GM21737 (cell line): ENCODE measurements at regions not wholly inside any gene's neighbourhood (a gene's known extent, or its start where the extent isn't known, plus 50 kb on each side); places are given as distances from the start of the nearest gene placed in this dataset.
"Not testable (repeated sequence)": the region's sequence is repeated elsewhere in the genome, so short reads cannot be mapped to it uniquely, and the experiment has no call there.

ENCODE experiments used
- ATAC-seq: cut with Tn5 transposase; IDR thresholded peaks from one replicate; pipeline ENCODE4 v1.9.1; 2021; ENCODE audit warnings: mild to moderate bottlenecking, moderate library complexity; ENCODE audit not compliant: unreplicated experiment

DNA sequence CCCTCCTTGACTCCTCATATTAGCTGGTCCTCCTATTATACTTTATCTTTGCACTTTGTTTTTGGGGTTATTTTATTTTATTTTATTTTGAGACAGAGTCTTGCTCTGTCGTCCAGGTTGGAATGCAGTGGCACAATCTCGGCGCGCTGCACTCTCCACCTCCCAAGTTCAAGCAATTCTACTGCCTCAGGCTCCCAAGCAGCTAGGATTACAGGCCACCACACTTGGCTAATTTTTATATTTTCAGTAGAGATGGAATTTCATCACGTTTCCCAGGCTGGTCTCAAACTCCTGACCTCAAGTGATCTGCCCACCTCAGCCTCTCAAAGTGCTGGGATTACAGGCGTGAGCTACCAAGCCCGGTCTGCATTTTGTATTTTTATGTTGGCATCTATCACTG, 126.7 kb downstream of the FOXB1 start:
- no peak for ATAC-seq

DNA sequence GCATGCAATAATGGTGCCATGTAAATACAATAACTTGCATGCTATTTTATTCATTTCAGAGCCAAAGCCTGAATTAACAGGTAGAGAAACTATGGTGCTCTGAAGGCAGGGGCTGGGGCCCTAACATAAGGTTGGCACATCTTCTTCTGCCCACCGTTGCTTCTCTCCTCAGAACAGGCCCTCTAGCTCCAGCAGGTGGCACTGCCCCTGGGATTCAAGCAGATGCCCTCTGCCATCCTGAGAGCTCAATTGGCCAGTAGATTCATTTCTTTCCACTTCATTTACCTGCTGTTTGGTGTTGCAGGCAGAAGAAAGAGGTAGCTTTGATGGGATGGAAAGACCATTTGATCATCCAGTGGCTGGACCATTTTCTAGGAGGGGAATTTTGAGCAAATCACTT, 130.5 kb downstream of the FOXB1 start:
- no peak for ATAC-seq

DNA sequence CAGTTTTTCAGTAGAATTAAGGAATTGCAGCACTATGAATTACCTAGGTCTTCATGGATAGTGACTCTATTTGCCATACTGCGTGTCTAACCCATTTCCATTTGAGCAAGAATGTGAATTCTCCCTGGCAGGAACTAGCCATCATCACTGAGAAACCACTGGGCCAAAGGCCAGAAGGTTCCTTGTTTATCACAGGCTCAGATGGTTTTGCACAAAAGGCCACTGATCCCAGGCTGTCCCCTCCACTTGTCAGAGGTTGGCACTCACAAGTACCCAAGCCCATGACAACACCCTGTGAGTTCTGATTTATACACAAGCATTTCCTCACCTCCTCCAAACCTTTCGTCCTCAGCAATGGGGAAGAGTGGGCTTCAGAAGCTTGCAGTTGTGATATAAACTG, 131.8 kb downstream of the FOXB1 start:
- ATAC-seq, result no peak

DNA sequence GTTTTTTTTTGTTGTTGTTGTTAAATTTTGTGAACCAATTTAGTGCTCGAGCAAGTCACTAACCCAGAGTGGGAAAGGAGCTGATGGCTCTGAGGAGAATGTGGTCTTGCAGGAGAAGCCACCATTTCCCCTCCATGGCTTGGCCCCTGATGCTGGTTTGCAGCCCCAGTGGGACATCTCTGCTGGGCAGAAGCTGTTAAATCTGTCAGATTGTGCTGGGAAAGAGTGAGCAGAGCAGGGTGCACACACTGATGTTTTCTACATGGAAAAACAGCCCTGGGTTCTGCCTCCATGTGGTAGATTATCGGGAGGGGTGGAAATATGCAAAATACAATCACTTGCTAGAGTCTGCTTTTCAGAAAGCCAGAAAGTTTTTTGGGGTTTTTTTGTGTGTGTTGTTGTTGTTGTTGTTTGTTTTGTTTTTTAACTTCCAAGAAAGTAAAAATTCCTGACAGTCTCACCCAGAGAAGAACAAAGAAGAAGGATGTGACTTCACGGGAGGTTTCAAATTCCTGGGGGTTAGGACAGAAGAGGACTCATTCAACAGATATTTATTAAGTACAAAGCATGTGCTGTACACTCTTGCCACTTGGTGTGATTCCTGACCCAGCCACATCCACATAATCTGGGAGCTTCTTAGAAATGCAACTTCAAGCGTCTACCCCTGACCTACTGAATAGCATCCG, 133.7 kb downstream of the FOXB1 start:
- no peak for ATAC-seq

DNA sequence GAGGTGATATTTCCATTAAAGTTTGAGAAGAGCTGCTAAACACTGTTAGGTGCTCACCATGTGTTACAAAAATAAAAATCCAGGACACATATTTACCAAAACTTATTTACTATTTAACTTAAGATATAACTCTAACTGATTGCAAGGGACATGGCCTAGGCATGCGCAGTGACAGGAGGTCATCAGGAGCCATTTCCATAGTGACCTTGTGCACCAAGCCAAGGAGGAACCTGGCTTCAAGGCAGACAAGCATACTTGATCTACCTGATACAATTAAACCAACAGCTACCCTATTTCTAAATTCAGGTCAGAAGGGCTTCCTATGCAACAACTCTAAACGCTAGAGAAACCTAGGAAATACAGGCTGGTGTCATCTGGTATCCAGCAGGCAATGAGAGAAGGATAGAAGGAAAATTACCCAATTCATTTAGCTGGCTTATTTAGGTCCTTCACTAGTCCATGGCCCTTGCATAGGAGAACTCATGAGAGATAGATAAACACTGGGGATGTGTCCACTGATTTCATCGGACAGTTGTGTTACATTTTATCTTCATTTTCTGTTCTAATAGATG, 134.4 kb downstream of the FOXB1 start:
- ATAC-seq, result no peak

DNA sequence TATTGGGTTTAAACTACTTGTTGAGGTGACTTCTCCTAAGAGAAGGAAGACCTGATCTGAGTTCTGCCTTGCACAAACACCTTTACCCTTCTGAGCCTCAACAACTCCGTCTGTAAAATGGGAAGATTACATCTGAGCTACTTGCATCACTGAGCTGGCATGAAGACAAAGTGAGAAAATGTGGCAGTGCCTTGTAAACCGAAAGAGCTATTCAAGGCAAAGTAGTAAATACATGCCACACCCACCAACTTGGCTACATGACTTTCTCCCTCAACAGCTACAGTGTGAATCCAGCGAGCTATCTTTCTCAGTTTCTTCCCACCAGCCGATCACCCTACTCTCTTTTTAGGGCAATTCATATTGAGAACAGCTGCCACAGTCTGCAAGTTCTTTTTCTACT, 148.3 kb downstream of the FOXB1 start:
- ATAC-seq, result no peak

DNA sequence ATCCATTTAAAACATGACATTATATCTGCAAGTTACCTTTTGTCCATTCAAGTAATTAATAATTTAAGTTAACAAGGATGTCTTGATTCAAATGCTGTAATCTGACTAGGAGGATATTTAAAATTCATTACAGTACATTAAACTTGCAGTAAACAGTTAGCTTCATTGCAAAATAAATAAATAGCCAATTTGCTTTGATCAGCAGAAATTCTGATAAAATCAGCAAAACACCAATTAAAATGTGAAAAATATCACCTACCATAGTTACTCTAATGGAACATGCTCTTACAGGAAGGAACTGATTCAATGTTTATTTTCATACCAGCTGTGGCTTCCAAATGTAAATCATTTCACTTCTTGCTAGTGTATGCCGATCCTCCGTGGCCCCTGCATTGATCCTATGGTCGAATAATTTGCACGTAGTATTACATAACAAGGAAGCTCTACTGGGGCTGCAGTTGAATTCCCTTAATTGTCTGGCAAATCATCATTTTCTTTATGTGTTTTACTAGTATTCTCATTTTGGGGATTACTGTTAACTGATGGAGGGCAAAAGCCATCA, 150.7 kb downstream of the FOXB1 start:
- ATAC-seq, result no peak

DNA sequence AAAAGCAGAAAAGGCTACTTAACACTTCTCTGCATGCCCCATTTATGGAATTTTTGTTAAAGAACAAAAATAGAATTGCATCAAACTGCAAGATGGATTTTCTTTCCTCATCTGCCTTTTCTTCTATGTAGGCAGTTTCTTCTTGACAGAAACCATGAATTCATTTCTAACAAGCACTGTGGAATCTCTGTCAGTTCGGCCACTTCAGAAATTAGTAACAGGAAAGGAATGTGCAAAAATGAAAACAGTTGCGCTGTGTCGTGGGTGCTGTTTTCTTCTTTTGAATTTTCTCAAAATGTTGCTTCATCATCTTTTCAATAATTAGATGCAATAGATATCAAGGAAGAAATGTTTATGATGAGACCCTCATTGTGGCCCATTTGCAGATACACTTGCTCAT, 151.6 kb downstream of the FOXB1 start:
- ATAC-seq, result no peak

DNA sequence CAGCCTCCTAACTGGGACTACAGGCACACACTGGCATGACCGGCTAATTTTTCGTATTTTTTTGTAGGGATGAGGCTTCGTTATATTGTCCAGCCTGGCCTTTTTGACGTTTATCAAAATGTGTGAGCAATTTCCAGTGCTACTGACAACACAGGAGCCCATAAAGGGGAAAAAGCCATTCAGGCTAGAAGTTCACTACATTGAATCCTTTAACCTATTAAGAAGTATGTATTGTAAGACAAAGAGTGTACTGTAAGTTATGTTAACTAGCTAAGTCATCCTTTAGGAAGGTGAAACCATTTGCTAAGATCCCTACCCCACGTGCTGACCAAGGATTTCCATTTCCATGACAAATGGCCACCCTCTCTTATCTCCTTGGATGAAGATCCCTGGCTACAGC, 156.8 kb downstream of the FOXB1 start:
- ATAC-seq, result no peak

DNA sequence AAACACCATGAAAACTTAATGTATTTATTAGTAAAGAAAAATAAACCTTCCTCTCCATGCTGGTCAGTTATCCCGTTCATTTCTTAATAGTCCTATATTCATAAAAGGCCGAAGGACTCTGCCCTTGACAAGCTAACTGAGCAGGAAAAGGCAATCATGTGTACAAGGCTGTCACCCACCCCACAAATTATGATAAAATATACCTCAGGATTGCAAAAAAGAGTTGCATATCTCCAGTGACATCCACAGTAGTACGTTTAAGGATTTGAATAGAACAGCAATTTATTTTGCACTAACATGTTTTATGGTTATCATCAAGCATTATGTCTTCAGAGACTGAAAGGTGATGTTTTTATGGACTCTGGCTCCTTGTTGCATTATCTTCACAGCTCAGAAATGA, 157.6 kb downstream of the FOXB1 start:
- no peak for ATAC-seq

DNA sequence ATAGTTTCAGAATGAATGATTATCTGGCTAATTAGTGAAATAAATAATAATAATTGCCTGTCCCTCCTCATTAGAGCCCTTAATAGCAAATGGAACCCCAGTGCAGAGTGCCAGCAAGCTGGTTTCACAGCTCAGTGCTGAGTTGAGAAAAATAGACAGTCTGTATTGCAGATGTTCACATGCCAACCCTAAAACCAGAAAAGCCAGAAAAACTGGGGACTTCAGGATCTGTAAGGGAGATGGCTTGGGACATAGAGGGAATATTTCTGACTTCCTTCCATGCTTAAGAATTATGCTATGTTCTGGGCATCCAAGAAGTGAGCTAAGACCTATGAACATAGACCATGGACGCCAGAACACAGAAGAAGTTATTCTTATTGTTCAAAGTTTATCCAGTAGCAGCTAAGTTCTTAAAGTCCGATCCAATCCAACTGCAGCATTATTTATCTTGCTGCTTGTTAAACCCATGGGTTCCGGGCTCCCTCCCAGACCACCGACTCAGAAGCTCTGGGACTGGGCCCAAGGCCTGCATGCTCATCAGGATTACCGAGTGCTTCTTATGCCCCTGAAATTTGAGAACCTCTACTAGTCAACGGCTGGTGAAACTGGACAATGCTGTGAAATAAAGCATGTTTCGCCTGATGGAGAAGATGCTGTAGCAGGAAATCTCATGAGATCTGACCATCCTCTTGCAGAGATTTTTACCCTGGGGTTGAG, 158.3 kb downstream of the FOXB1 start:
- ATAC-seq, result no peak

DNA sequence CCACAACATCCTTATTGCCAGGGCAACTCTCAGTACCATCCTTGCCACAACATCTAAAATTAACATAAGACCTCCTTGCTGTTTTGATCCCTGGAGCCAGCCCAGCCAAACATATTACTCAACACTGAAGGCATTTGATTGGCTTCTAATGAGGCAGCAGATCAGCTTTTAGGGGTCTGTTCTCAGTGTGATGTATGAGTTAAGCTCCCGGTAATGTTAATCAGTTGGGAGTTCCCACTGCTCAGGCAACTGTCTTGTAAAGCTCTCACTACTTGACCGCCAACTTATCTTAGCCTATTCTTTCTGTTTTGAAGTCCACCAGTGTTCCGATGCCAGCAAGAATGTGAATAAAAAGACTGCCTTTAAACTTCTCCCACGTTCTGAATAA, 158.9 kb downstream of the FOXB1 start:
- no peak for ATAC-seq

DNA sequence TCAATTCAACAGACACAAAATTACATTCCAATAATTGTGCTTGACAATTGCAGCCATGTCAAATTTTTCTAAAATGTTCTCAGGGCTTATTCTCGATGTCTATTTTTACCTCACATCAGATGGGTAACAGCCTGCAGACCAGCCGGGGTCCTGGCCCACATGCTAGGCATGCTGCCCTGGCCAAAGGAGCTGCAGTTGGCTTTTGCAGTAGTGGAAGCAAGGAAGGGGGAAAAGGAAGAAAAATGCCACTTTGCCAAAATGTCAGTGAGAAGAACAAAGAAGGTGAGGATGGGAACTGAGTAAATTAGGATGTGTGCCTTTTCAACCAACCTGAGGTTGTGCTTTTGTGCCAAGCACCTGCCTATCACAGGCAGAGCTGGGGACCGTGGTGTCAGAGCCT, 161.0 kb downstream of the FOXB1 start:
- ATAC-seq, result no peak

DNA sequence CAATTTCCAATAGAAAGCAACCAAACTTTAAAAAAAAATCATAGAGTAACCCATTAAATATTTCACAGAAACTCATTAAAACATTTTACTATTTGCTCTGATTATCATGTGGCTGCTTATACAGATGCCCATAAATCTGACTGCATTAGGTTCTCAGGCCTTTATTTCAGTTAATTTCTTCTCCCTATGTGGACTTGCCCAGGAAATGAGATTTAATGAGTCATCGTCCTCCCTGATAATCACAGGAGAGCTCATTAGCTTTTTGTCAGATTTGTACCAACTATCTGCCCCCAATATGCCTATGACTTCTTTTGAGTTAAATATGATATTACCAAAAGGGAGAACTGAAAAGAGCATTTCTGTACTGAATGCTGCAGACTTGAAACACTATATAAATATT, 168.0 kb downstream of the FOXB1 start:
- ATAC-seq, result no peak

DNA sequence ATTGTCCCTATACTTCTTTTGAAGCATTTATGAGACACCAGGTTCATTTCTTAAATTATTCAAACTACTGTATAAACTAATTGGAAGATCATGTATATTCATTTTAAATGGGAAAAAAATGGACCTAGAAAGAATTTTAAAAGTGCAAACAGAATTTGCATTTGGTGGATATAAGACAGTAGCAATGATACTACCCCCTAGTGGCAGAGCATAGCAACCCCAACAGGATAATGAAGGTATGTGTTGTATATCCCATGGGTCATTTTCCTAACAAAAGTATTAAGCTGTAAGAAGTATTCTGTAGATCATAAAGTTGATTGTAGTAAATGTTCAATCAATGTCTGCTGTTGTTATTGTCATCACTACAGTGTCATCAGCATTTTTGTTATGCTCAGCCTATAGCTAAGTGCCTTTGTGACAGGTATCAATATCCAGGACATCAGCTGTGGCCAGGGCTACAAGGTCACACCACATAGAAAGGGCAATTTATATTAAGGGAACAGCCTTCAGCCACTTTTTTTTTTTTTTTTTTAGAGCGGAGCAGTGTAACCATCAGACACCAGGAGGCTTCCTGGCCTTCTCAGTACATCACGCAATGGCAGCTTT, 175.8 kb downstream of the FOXB1 start:
- no peak for ATAC-seq

DNA sequence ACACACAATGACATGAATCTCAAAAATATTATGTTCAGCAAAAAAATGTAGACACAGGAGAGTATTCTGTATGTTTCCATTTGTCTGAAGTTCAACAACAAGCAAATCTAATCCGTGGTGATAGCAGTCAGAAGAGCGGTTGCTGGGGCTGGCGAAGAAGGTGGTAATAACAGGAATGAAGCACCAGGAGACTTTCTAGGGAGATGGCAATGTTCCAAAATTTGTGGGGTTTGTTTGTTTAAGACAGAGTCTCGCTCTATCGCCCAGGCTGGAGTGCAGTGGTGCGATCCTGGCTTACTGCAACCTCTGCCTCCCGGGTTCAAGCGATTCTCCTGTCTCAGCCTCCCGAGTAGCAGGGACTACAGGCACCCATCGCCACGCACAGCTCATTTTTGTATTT, 177.8 kb downstream of the FOXB1 start:
- ATAC-seq, result not testable (repeated sequence)

DNA sequence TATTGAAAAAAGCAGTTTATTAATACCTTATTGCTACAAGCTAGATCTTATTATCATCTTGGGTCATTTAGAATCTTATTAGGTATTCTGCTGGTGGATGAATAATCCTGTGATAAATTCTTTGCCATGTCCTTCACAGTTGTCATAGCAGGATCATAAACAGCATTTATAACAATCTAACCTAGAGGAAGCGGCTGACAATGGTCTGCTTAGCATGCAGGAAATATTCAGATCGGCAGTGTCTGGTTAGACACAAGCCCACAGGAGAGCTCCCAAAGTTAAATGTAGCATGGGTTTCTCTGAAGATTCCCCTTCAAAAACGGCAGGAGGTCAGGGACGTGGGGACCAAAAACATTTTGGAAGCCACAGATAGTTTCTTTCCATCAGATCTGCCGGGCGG, 179.3 kb downstream of the FOXB1 start:
- no peak for ATAC-seq

DNA sequence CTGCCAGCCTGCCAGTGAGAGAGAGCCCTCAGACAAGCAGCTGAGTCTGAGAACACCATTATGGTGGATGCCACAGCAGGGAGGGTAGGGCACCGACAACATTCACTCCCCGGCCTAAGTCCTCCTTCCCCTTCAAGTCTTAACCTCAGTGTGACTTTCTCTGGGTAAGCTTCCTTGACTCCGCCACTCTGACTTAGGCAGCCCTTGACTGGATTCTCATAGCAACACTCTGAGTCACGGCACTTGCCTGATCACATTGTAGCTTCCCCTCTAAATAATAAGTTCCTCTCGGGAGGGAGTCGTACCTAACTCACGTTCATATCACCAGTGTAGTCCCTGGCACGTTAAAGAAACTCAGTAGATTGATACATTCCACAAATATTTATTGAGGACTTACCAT, 180.5 kb downstream of the FOXB1 start:
- ATAC-seq, result no peak

DNA sequence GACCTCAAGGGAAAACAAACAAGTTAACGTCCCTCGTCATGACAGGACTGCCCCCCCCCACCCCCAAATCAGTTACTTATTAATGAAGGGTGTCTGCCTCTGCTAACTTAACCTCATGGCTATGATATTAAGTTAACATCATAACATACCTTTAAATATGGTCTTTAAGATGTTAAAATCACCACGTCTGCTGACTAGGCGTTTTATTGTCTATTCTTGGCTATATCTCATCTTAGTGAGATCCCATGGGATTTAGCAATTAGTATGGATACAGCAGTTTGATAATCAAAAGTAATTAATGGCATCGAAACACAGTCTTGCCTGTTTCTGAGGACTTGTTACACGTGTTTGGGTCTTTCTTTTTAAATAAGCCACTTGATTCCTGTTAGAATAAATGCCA, 186.9 kb downstream of the FOXB1 start:
- no peak for ATAC-seq

DNA sequence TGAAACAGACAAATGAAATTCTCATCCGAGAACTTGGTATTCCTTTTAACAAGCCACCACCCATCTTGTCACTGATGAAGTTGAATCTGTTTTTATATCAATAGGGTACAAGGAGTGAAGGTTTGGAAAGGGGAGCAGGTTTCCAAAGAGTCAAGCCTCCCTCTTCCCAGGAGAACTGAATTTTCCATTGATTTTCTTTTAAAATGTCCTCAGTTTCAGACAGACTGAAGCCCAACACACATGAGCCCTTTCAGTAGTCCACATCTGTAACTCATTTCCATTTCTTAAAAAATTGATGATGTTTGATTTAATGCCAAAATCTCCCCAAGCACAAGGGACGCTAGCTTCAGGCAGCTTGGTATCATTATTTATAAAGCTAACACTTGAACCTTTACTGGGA, 187.7 kb downstream of the FOXB1 start:
- ATAC-seq, result no peak

DNA sequence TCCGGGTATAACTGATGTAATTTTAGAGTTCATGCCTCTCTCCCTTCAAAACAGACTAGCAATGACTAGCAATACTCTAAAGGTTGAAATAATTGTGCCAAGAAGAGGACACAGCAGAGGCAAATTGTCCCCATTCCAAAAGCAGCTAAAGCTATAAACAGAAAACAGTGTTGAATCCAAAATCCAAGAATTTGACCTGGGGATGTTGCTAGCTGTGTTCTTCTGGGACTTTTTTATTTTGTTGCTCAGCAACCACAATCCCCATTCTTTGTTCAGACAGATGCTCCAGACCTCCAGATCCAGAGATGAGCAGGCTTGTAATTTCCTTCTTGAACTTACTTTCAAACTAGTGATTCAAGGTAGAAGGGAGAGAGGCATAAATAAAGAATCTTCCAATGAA, 191.5 kb downstream of the FOXB1 start:
- no peak for ATAC-seq
